Activated CD8-positive, alpha-beta memory T cell treated with anti-CD3 and anti-CD28 coated beads, Interleukin-2, amount 10 ng/mL, durations not matched to agents 7 days and 5 days (primary cell): ENCODE measurements at regions not wholly inside any gene's neighbourhood (a gene's known extent, or its start where the extent isn't known, plus 50 kb on each side); places are given as distances from the start of the nearest gene placed in this dataset.

Experiments
- ATAC-seq: fragments of 150-1000 bp; cut with Tn5 transposase; one replicate; pipeline ENCODE4 v1.10.0; 2021; ENCODE audit warnings: moderate library complexity
- CTCF ChIA-PET: fragments of 350-600 bp; sonication (Branson Sonifier 250); formaldehyde crosslinking; loops from one replicate; lab custom pipeline; 2021; ENCODE audit warnings: antibody characterized with exemption; lab: Charles Lee
- DNase-seq: peaks from one replicate; pipeline ENCODE4 v3.0.0-alpha.2; 2020
- H3K27ac Mint-ChIP-seq: one replicate; pipeline ENCODE4 v1.8.0; 2021; ENCODE audit warnings: mild to moderate bottlenecking, mixed read lengths
- H3K27me3 Mint-ChIP-seq: one replicate; pipeline ENCODE4 v1.8.0; 2021; ENCODE audit warnings: mixed read lengths
- H3K36me3 Mint-ChIP-seq: one replicate; pipeline ENCODE4 v1.8.0; 2021; ENCODE audit warnings: mild to moderate bottlenecking, mixed read lengths
- H3K4me1 Mint-ChIP-seq: one replicate; pipeline ENCODE4 v1.8.0; 2021; ENCODE audit warnings: mixed read lengths
- H3K4me3 Mint-ChIP-seq: one replicate; pipeline ENCODE4 v1.8.0; 2021; ENCODE audit warnings: mild to moderate bottlenecking, moderate library complexity, mixed read lengths
- H3K9me3 Mint-ChIP-seq: one replicate; pipeline ENCODE4 v1.8.0; 2022; ENCODE audit warnings: low read depth, mixed read lengths

- H3K27ac Mint-ChIP-seq: no peak overlapping the region
- no peaks in the 10 kb centered on the region for H3K4me1 Mint-ChIP-seq
- H3K27me3 Mint-ChIP-seq: no peaks in the 10 kb centered on the region
- CTCF ChIA-PET: no interaction called here
- DNase-seq: no peak
- no peak overlapping the region for H3K4me3 Mint-ChIP-seq
- H3K36me3 Mint-ChIP-seq: no peaks in the 10 kb centered on the region
- no peaks in the 10 kb centered on the region for H3K9me3 Mint-ChIP-seq
- ATAC-seq: no peak
Measured at GRCh38 chr13:76505437-76505836, 380.8 kb downstream of the KCTD12 start.

DNA sequence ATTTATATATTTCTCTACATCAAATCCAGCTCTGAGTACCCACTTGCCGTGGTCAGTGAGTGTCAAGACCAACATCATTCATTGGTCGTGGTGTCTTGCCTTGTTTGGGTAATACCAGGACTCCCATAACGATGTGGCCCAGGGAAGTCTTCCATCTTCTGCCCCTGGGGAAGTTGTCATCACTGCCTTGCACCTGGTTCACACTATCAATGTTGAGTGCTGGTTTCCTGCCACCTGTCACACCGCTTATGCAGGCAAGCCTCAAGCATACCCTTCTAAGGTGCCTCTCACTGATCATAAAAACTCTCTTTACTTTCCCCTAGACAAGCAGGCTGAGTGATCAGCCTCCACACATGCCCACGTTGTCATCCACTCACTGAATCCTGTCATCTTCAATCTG is 382.4 kb downstream of the KCTD12 start:
- Mint-ChIP-seq H3K27me3 (no peaks in the 10 kb centered on the region), H3K9me3 (no peaks in the 10 kb centered on the region), H3K4me1 (no peaks in the 10 kb centered on the region), H3K27ac (no peak overlapping the region), H3K4me3 (no peak overlapping the region), H3K36me3 (no peaks in the 10 kb centered on the region)
- CTCF ChIA-PET: no interaction called here
- ATAC-seq: no peak
- no peak for DNase-seq

GRCh38 chr13:76503291-76503690 is 382.9 kb downstream of the KCTD12 start:
- no peaks in the 10 kb centered on the region for H3K36me3 Mint-ChIP-seq
- H3K27me3 Mint-ChIP-seq: no peaks in the 10 kb centered on the region
- no peak for DNase-seq
- CTCF ChIA-PET: no interaction called here
- no peak overlapping the region for H3K4me3 Mint-ChIP-seq
- H3K27ac Mint-ChIP-seq: no peak overlapping the region
- no peak for ATAC-seq
- no peaks in the 10 kb centered on the region for H3K9me3 Mint-ChIP-seq
- H3K4me1 Mint-ChIP-seq: no peaks in the 10 kb centered on the region

- DNase-seq (no peak), ATAC-seq (no peak)
- Mint-ChIP-seq H3K4me3 (no peak overlapping the region), H3K27ac (no peak overlapping the region), H3K4me1 (no peaks in the 10 kb centered on the region), H3K9me3 (no peaks in the 10 kb centered on the region), H3K27me3 (peaks cover 3% of the 10 kb centered on the region), H3K36me3 (no peaks in the 10 kb centered on the region)
- CTCF ChIA-PET: no interaction called here
Measured at GRCh38 chr13:76500894-76501293, 385.3 kb downstream of the KCTD12 start.

DNA sequence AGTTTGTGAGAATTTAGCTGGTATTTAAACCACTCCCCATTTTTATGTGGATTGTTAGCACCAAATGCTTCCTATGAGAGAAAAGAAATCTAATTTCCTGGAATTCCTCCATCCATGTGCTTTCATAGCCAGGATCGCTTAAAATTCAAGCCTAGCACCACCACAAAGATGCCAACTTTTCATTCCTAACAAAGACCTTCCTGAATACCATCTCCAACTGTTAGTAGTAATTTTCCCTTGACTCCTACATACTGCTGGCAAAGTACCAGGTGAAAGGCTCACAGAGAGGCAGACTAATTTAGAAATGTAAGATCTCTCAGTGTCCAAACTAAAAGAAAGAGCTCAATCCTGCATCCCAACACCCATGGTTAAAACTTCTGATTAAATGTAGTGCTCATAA is 386.3 kb downstream of the KCTD12 start:
- Mint-ChIP-seq H3K27me3 (peaks cover 3% of the 10 kb centered on the region), H3K4me1 (no peaks in the 10 kb centered on the region), H3K36me3 (no peaks in the 10 kb centered on the region), H3K27ac (no peak overlapping the region), H3K4me3 (no peak overlapping the region), H3K9me3 (no peaks in the 10 kb centered on the region)
- ATAC-seq: no peak
- DNase-seq: no peak
- CTCF ChIA-PET: no interaction called here

GRCh38 chr13:76489274-76489673 is 396.9 kb downstream of the KCTD12 start:
- Mint-ChIP-seq H3K4me1 (no peaks in the 10 kb centered on the region), H3K27ac (no peak overlapping the region), H3K4me3 (no peak overlapping the region), H3K36me3 (no peaks in the 10 kb centered on the region), H3K27me3 (no peaks in the 10 kb centered on the region), H3K9me3 (no peaks in the 10 kb centered on the region)
- ATAC-seq (no peak), DNase-seq (no peak)
- CTCF ChIA-PET: no interaction called here

DNA sequence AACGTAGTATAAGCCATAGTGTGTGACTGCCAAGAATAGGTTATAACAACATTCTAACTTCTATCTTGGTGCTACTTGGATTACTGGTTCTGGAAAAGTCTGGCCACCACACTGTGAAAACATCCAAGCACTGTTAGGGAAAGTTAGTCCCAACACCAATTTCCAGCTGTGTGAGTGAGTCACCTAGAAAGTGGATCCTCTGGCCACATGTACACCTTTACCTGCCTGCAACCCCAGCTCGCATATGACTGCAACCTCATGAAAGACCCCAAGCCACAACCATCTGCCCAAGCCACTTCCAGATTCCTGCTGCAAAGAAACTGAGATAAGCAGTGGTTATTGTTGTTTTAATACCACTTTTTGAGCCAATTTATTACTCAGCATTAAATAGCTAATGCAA is 404.5 kb downstream of the KCTD12 start:
- H3K36me3 Mint-ChIP-seq: no peaks in the 10 kb centered on the region
- no peaks in the 10 kb centered on the region for H3K4me1 Mint-ChIP-seq
- no peaks in the 10 kb centered on the region for H3K27me3 Mint-ChIP-seq
- no peak overlapping the region for H3K27ac Mint-ChIP-seq
- no peaks in the 10 kb centered on the region for H3K9me3 Mint-ChIP-seq
- no peak overlapping the region for H3K4me3 Mint-ChIP-seq
- no peak for DNase-seq
- ATAC-seq: no peak
- CTCF ChIA-PET: no interaction called here

GRCh38 chr13:76474966-76475365 is 411.2 kb downstream of the KCTD12 start:
- Mint-ChIP-seq H3K36me3 (no peaks in the 10 kb centered on the region), H3K9me3 (no peaks in the 10 kb centered on the region), H3K27me3 (peaks cover 13% of the 10 kb centered on the region), H3K27ac (no peak overlapping the region), H3K4me1 (no peaks in the 10 kb centered on the region), H3K4me3 (no peak overlapping the region)
- DNase-seq: no peak
- CTCF ChIA-PET: interaction anchor here (1.2 to 2.2 kb wide), 4 partner anchors 598 to 782 kb away, joined by 3 to 7 read pairs (median 5); no protein-coding TSS in a partner anchor
- no peak for ATAC-seq

DNA sequence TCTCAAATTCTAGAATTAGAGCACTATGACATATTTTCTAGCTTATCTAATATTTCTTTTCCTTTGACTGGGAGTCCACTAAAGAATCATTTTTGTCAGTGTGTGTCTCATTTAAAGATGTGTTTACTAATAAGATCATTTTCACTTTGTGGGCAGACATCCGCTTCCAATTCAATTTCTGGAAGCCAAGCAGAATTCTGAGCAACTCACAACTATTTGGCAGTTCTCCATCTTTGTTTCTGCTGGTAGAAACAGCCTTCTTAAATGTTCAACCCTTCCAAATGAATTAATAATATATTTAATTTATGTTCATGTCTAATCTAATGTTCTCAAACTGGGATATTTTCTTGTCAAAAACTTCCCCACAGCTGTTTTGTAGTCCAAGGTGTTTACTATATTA is 411.8 kb downstream of the KCTD12 start:
- DNase-seq (no peak), ATAC-seq (no peak)
- no peaks in the 10 kb centered on the region for H3K9me3 Mint-ChIP-seq
- no peaks in the 10 kb centered on the region for H3K36me3 Mint-ChIP-seq
- no peaks in the 10 kb centered on the region for H3K4me1 Mint-ChIP-seq
- H3K4me3 Mint-ChIP-seq: no peak overlapping the region
- CTCF ChIA-PET: interaction anchor here (0.8 to 2.2 kb wide), 6 partner anchors 13 to 778 kb away, joined by 3 to 7 read pairs (median 4); no protein-coding TSS in a partner anchor
- no peak overlapping the region for H3K27ac Mint-ChIP-seq
- H3K27me3 Mint-ChIP-seq: peaks cover 13% of the 10 kb centered on the region

DNA sequence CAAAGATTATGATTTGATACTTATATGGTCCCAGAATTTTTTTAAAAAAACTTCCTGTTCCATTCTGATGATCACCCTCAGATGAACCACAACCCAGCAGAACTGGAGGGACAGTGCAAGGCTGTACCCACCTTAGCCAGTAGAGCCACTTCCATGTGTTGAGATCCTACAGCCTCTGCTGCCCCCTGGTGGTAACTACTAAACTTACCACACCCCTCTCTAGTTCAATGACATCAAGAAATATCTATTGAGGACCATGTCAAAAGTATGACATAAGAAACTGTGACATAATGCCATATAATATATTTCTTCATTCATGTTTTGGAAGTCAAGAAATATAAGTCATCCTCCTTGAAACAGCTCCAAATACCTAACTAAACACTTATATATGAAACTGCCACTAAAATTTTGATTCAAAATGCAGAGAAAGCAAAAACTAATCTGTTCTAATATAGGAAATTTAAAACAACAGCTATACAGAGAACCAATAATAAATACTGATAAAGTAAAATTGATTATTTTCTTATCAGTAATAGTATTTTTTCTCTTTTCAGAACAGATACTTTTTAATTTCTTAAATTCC is 412.6 kb downstream of the KCTD12 start:
- DNase-seq: peak; percentile 79
- peaks cover 13% of the 10 kb centered on the region for H3K27me3 Mint-ChIP-seq
- no peaks in the 10 kb centered on the region for H3K4me1 Mint-ChIP-seq
- CTCF ChIA-PET: interaction anchor here (0.8 to 1.7 kb wide), 6 partner anchors 12 to 618 kb away, joined by 3 to 7 read pairs (median 4); no protein-coding TSS in a partner anchor
- no peaks in the 10 kb centered on the region for H3K36me3 Mint-ChIP-seq
- H3K27ac Mint-ChIP-seq: no peak overlapping the region
- ATAC-seq: peak; percentile 92
- H3K9me3 Mint-ChIP-seq: no peaks in the 10 kb centered on the region
- no peak overlapping the region for H3K4me3 Mint-ChIP-seq

GRCh38 chr13:76472916-76473315 is 413.3 kb downstream of the KCTD12 start:
- DNase-seq (no peak), ATAC-seq (no peak)
- Mint-ChIP-seq H3K36me3 (no peaks in the 10 kb centered on the region), H3K4me1 (no peaks in the 10 kb centered on the region), H3K27me3 (peaks cover 13% of the 10 kb centered on the region), H3K27ac (no peak overlapping the region), H3K9me3 (no peaks in the 10 kb centered on the region), H3K4me3 (no peak overlapping the region)
- CTCF ChIA-PET: interaction anchor here (0.6 to 1.1 kb wide), 3 partner anchors 595 to 777 kb away, joined by 3 to 6 read pairs (median 3); no protein-coding TSS in a partner anchor

GRCh38 chr13:76471486-76471885 is 414.7 kb downstream of the KCTD12 start:
- CTCF ChIA-PET: interaction anchor here (1.2 kb wide), 1 partner anchor 775 kb away, joined by 5 read pairs; no protein-coding TSS in a partner anchor
- H3K4me3 Mint-ChIP-seq: no peak overlapping the region
- peak overlapping the region; percentile 33 for H3K27ac Mint-ChIP-seq
- DNase-seq: no peak
- H3K9me3 Mint-ChIP-seq: no peaks in the 10 kb centered on the region
- H3K36me3 Mint-ChIP-seq: no peaks in the 10 kb centered on the region
- peaks cover 13% of the 10 kb centered on the region for H3K27me3 Mint-ChIP-seq
- H3K4me1 Mint-ChIP-seq: no peaks in the 10 kb centered on the region
- ATAC-seq: no peak

DNA sequence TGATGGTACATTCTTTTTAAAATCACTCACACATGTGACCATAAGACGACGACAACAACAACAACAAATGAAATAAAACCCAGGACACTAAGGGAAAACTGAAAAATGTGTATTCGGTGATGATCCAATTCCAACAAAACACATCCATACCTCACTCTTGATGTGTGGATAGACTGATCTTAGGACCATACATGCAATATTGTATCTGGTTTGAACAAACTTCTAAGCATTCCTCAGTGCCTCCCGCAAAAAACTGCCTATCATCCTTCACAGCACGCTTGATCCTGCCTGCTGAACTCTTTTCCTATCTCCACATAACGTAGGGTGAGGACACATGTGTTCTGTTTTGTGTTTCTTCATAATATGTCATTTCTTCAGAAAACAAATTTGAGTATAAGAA is 415.2 kb downstream of the KCTD12 start:
- H3K36me3 Mint-ChIP-seq: no peaks in the 10 kb centered on the region
- no peak for DNase-seq
- H3K9me3 Mint-ChIP-seq: no peaks in the 10 kb centered on the region
- no peak overlapping the region for H3K27ac Mint-ChIP-seq
- no peak for ATAC-seq
- CTCF ChIA-PET: interaction anchor here (1.2 kb wide), 1 partner anchor 775 kb away, joined by 5 read pairs; no protein-coding TSS in a partner anchor
- no peaks in the 10 kb centered on the region for H3K4me1 Mint-ChIP-seq
- H3K4me3 Mint-ChIP-seq: no peak overlapping the region
- peaks cover 13% of the 10 kb centered on the region for H3K27me3 Mint-ChIP-seq

DNA sequence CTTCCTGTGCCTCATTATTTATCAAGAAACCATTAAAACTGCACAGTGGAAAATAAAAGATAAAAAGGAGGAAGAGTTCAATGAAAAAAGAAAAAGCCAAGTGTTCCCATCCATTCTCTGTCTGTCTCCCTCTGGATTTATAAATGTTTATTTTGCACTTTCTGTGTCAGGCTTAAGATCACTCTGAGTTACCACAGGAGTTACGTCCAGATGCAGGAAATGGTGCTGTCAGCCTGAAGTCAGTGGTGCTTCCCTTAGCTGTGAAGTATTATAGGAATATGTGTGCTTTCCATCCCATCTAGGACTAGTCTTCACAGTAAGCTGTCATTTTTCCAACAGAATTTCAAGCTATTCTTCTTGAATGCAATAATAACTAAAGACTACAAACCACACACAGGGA is 420.2 kb downstream of the KCTD12 start:
- Mint-ChIP-seq H3K4me1 (no peaks in the 10 kb centered on the region), H3K27me3 (peaks cover 2% of the 10 kb centered on the region), H3K36me3 (no peaks in the 10 kb centered on the region), H3K27ac (no peak overlapping the region), H3K4me3 (no peak overlapping the region), H3K9me3 (no peaks in the 10 kb centered on the region)
- CTCF ChIA-PET: no interaction called here
- DNase-seq (no peak), ATAC-seq (no peak)
